Activated CD4-positive, alpha-beta T cell treated with anti-CD3 and anti-CD28 coated beads, Interleukin-2, amount 50 U/mL, for 24 hours (primary cell): ENCODE measurements at regions not wholly inside any gene's neighbourhood (a gene's known extent, or its start where the extent isn't known, plus 50 kb on each side); places are given as distances from the start of the nearest gene placed in this dataset.
"Not testable (repeated sequence)": the region's sequence is repeated elsewhere in the genome, so short reads cannot be mapped to it uniquely, and the experiment has no call there.

Source experiments
- DNase-seq, 2 donors: peaks; one replicate each; pipeline ENCODE4 v3.0.0-alpha.2; 2020; ENCODE audit warnings: low read depth in 1 of 2, low spot score in 1 of 2

DNA sequence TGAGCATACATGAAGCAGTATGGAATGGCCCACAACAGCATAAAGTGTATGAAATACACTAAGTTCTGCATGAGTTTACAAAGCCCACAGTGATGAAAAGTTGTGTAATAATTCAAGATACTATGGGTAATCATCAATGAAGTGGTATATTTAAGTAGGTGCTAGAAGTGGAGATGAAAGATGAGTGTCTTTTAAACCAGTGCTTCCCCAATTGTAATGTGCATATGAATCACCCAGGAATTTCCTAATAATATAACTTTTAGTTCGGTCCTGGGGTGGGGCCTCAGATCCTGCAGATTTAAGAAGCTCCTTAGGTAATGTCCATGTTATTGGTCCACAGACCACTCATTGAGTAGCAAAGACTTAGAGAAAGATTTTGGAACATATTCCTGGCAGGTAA lies 184.9 kb downstream of the DUSP10 start:
- no peak for DNase-seq

DNA sequence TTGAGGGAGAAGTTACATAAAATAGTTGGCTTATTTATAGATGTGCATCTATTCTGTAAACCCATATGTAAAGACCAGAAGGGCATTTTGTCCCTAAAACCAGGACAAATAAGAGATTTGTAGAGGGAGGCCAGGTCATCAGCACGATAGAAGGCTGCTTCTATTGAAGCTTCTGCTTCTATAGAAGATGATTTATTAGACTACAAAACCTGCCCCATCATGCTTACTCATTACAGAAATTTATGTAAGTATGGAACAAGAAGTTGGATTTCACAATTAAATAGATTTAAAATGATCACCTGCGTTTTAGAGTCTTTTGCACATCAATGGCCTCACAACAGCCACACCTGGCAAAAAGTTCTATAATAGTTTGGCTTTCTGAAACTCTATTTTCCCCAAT lies 183.5 kb downstream of the DUSP10 start:
- DNase-seq: no peak

DNA sequence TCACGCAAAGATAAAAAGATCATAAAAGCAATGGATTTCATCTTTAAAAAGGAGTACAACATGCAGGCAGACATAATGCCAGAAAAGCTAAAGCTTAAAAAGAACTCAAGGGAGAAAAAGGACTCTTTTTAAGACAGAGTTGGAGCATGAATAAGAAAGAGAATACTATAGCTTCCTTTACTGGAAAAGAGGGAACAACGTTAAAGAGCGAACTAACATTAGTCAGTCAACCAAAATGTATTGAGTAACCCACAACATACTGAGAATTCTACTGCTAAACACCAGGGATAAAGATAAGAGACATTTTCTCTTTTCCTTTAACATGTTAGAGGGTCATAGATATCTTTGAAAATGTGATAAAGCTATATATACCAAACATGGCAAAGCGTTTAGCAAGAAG lies 182.0 kb downstream of the DUSP10 start:
- no peak for DNase-seq

DNA sequence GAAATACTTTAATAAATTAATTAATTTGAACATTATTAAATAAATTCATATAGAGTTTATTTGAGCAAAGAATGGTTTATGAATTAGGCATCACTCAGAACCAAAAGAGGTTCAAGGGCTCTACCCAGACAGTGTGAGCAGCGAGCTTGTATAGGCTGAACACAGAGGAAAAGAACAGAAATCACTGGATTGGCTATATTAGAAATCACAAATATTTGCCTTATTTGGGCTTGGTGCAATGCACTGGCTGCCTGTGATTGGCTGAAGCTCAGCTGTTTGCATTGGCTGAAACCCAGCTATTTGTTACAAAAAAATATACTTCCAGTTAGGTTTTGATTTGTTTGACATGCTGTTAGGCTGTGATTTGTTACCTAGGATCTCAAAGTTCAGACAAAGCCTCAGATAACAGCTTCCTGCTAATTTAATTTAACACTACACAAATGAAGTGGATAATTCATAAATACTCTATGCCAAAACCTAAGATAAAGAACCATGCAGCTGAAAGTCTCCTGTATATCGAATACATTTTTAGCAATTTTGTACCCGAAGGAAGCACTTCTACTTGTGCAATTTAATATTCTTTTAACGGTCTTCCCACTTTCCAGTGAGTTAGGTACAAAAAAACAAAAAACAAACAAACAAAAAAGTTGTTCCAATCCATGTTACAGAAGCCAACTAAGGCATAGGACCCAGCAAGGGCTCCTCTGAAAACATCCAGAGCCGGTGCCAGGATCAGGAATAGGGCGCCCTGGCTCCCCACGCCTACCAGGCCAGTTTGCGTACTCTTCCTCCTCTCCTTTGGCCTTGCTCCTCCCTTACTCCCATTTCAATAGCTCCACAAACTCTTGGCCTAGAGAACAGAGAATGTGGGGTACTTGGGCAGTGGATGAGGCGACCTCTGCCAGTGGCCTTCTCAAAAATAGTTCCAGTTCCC lies 179.1 kb downstream of the DUSP10 start:
- DNase-seq: no peak

DNA sequence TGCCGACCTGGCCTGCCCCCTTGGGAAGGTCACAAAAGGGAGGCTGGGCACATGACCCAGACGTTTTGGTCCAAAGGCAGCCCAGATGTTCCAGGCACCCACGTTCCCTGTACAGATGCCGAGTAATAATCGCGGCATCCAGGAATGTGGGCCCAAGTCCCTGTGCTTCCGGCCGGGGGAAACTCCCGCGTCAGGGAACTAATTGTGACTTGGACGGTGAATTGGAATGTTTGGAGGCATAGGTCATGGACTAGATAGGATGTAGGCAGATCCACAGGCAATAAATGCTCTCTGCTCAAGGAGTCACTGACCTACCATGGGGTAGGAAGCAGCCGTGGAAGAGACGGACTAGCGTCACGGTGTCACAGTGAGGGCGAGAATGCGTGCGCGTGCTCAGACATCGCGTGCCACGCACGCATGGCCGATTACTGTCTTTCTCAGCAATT lies 178.4 kb downstream of the DUSP10 start:
- no peak for DNase-seq

DNA sequence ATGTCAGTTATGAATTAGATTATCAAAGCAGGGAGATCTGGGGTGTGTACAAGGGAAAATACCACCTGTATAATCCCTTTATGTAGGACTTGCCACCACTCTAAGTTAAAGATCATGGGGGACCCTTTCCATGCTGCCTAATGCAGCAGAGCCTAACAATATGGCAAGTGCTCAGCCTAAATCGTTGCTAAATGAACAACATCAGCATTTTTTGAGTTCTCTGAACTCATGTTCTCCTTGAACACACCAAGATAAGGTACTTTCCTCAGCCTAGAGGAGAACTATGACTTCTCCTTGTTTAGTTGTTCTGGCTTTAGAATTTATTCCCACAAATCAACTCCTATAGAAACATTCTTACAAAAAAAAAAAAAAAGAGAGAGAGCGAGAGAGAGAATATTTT lies 177.0 kb downstream of the DUSP10 start:
- no peak for DNase-seq

DNA sequence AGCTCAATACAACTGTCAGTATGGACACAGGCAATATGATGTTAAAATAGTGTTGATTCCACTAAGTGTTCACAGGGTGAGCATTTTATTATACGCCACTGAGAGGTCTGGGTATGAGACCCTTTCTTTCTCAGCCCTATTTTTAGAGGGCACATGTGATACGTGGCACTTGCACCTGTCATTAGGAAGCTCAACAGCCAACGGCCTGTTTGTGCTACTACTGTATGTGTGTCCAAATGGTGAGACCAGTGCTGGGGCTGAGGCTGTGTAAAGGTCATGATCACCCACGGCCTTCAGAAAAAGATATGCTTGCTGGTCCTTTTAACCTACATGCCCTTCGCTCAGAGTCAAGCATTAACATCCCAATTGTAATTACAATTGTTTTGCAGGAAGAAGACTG lies 176.2 kb downstream of the DUSP10 start:
- DNase-seq: no peak

DNA sequence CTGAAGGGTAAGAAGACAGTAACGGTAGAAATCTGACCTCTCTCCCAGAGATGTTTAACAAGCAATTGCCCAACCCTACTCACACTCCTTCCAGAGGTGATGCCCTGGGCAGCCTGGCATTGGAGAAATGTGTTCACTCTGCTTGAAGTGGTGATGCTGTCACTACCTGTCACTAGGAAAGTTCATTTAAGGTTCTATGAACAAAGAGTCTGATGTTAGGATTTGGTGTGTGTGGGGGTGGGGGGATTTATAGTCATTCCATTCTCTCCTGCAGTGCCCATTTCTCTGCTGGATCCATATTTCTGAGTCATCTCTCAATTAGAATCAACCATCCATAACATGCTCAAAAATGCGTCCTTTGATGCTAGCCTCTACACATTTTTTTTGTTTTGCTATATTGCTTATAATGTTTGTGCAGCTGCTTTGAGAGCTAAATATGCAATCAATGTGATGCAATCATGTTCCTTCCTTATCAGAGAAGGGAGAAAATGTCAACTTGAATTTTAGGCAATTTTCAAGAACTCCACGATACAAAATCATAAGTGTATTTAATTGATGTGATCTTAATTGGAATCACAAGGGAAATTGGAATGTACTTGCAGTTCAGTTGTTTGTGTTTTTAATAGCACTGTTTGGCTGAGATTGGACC lies 173.9 kb downstream of the DUSP10 start:
- no peak for DNase-seq

DNA sequence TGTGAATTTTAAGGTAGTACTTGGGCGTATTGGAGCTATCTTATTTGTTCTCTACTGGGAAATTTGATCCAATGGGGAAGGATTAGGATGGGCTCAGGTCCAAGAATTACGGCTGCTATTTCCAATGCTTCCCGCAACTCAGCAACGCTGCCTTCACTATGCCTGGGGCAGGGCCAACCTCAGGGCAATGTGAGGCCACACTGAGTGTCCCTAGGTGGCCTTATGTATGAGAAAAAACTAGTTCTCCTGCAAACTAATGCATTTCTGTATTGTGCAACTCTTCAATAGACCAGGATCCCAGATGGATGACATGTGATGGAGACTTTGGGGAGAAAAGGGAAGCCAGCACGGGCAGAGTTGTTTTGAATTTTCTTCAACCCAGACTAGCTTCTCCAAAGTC lies 168.1 kb downstream of the DUSP10 start:
- no peak for DNase-seq

DNA sequence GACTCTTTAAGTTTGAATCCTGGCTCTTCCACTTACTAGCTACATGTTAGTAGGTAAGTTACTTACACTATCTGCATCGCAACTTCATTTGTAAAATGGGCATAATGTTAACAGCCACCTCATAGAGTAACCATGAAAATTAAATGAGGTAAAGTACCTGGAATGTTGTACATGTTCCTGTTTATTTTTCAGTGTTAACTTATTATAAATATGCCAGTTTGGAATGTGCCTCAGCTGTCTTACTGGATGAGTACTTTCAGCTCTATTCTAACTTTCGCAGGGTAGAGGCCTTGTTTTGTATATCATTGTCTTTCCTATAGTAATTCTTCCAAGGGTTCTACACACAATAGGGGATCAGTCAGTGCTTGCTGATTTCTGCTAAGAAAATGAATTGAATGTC lies 167.4 kb downstream of the DUSP10 start:
- DNase-seq: no peak

DNA sequence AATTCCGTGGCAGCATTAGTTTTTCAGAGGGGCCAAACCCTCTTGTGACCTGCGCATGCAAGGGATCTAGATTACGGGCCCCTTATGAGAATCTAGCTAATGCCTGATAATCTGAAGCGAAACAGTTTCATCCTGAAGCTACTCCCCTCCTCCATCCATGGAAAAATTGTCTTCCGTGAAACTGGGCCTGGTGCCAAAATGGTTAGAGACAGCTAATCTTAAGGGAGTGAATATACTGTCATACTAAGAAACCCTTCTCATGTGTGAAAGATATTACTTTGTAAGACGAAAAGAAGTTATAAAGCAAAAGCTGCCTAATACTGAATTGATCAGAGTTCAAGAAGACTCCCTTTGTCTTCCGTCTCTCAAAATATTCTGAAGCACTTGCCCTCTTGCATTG lies 166.3 kb downstream of the DUSP10 start:
- DNase-seq: no peak

DNA sequence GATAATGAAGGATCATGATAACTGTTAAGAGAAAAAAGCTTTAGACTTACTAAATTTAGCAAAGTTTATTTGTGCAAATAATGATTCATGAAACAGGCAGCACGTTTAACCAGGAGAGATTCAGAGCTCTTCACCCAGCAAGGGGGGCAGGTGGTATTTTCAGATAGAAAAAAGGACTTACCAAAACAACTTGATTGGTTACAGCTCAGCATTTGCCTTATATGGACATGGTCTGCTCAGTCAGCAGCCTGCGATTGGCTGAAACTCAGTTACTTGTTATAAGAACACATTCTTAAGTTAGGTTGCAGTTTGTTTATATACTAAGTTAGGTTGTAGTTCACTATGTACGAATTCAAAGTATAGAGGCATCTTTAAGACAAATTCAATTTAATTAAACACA lies 165.6 kb downstream of the DUSP10 start:
- no peak for DNase-seq

DNA sequence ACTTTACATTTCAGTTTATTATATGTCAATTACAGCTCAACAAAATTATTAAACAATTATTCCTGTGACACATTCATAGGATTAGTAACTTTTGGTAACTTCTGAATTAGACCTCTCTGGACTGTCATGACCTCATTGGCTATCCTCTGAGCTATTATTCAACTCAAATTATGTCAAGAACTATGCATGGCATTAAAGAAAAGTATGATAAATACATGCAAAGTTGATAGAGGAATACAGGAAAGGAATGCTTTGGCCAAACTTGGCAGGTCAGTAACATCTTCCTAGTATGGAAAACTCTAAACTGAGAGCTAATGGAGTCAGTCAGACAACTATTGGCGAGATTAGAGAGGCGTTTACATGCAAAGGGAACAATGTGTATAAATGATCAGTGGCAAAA lies 158.4 kb downstream of the DUSP10 start:
- no peak for DNase-seq

DNA sequence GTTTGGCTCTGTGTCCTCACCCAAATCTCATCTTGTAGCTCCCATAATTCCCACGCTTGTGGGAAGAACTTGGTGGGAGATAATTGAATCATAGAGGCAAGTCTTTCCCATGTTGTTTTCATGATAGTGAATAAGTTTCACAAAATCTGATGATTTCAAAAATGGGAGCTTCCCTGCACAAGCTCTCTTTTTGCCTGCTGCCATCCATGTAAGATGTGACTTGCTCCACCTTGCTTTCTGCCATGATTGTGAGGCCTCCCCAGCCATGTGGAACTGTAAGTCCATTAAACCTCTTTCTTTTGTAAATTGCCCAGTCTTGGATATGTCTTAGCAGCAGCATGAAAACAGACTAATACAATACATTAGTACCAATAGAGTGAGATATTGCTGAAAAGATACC lies 154.9 kb downstream of the DUSP10 start:
- not testable (repeated sequence) for DNase-seq

DNA sequence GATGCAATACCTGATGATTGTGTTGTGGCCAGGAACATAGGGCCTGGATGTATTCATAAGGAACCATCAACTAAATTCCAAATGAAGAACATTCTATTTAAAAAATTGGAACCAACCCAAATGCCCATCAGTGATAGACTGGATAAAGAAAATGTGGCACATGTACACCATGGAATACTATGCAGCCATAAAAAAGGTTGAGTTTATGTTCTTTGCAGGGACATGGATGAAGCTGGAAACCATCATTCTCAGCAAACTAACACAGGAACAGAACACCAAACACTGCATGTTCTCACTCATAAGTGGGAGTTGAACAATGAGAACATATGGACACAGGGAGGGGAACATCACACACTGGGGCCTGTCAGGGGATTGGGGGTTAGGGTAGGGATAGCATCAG lies 150.6 kb downstream of the DUSP10 start:
- DNase-seq: not testable (repeated sequence)

DNA sequence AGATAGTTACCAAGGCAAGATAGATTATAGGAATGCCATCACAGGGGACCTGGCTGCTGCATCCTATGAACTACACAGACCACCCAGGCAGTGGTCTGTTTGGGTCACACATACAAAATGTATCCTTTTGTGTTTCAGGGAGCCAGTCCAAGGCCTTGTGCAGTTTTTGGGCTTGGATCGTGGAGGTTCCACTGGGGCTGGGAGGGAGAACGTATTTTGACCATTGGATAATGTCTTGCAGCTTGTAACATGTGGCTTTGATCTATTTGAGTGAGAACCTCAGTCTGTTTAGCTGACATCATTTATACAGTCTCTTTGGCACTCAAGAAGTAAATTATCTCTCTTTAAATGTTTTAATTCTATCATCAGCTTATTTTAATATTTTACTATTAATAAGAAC lies 147.3 kb downstream of the DUSP10 start:
- no peak for DNase-seq

DNA sequence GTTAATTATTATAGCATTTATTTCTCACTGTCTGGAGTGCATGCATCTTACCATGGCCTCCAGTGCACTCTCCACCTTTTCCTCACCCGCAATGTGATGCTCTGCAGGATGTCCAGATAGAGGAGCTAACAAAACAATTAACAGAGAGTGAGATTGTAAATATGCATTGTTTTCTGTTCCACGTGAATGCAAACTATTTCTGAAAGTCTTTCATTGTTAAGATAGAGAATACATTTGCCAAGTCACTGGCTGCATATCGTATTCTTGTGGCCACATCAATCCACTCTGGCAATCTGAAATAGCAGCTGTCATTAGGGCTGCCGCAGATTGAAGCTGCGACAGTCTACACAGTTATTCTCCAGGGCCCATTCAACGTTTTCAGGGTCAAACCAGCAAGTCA lies 143.8 kb downstream of the DUSP10 start:
- no peak for DNase-seq

DNA sequence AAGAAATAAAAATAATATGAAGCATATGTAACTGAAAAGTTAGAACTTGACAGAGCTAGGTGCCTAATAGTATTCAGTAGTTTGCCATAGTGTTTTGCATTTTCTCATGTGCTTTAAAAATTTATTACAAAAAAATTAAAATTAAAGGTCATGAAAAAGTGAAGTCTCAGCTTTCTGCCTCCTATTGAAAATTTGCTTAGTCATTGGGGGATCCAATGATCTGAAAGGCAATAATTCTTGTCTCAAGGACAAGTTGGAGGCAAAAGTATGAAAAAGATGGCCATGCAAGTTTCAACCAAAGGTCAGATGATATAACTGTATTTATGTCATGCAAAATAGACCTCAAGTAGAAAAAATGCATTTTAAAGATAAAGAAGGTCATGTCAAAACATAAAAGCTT lies 140.7 kb downstream of the DUSP10 start:
- no peak for DNase-seq

DNA sequence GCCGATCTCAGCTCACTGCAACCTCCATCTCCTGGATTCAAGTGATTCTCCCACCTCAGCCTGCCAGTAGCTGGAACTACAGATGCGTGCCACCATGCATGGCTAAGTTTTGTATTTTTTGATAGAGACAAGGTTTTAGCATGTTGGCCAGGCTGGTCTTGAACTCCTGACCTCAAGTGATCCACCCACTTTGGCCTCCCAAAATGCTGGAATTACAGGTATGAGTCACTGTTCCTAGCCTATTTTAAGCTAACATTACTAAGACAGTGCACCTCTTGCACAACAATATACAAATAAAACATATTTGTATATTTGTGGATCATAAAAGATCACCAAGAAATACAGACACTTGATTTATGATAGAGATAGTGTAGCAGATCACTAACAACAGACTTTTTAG lies 139.1 kb downstream of the DUSP10 start:
- no peak for DNase-seq

DNA sequence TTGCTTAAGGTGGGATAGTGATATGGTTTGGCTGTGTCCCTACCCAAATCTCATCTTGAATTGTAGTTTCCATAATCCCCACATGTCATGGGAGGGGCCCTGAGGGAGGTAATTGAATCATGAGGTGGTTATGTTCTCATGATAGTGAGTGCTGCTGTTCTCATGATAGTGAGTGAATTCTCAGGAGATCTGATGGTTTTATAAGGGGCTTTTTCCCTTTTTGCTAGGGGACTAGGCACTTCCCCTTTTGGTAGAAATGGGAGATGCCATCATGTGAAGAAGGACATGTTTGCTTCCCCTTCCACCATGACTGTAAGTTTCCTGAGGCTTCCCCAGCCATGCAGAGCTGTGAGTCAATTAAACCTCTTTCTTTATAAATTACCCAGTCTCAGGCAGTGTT lies 137.5 kb downstream of the DUSP10 start:
- not testable (repeated sequence) for DNase-seq

DNA sequence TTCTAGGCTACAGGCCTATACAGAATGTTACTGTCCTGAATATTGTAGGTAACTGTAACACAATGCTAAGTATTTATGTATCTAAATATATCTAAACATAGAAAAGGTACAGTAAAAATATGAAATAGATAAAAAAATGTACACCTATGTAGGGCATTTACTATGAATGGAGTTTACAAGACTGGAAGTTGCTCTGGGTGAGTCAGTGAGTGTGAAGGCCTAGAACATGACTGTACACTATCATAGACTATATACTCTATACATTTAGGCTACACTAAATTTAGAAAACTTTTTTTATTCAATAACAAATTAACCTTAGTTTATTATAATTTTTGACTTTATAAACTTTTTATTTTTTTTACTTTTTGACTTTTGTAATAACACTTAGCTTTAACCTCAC lies 136.9 kb downstream of the DUSP10 start:
- no peak for DNase-seq

DNA sequence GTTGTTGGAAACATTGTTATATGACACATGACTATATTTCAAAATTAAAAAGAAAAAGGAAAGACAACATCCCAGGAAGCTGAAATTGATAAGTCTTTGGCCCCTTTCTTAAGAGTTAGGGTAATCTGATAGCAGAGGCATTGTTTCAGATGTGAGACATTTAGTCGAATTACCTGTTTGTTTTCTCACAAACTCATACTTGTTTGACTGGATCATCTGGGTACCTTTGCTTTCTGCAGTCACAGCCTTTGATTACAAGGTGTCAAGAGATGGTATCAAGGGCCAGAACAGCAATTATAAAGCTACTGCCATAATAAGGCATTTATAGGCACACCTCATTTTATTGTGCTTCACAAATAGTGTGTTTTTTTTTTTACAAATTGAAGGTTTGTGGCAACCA lies 136.3 kb downstream of the DUSP10 start:
- no peak for DNase-seq

DNA sequence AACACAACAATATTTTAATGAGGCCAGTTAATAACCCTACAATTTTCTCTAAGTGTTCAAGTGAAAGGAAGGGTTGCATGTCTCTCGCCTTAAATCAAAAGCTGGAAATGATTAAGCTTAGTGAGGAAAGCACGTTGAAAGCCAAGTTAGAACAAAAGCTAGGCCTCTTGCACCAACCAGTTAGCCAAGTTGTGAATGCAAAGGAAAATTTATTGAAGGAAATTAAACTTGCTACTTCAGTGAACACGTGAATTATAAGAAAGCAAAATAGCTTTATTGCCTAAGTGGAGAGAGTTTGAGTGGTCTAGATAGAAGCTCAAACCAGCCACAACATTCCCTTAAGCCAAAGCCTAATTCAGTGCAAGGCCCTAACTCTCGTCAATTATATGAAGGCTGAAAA lies 135.6 kb downstream of the DUSP10 start:
- DNase-seq: no peak
